OCI-LY7 (cell line): ENCODE measurements at regions not wholly inside any gene's neighbourhood (a gene's known extent, or its start where the extent isn't known, plus 50 kb on each side); places are given as distances from the start of the nearest gene placed in this dataset.
"Not testable (repeated sequence)": the region's sequence is repeated elsewhere in the genome, so short reads cannot be mapped to it uniquely, and the experiment has no call there.

Experiments used
- BruUV-seq: library from RNA; stranded (reverse); fragments of 400-500 nt; replicated peaks from 2 replicates; lab custom pipeline; 2021; lab: Mats Ljungman, UMichigan
- CTCF ChIA-PET: fragments of 300-600 bp; sonication (Branson Sonifier 250); formaldehyde crosslinking; loops from one replicate; lab custom pipeline; 2022; ENCODE audit warnings: antibody characterized with exemption; ENCODE audit not compliant: unreplicated experiment; lab: Charles Lee
- POLR2A ChIA-PET: fragments of 300-600 bp; sonication (Branson Sonifier 250); formaldehyde crosslinking; loops from one replicate; lab custom pipeline; 2022; ENCODE audit warnings: antibody characterized with exemption; lab: Charles Lee
- DNase-seq: peaks from one replicate; pipeline ENCODE4 v3.0.0-alpha.2; 2015; ENCODE audit warnings: low spot score
- H2AFZ ChIP-seq: fragments of 200-600 bp; sonication (generic), shearing (Covaris generic); 2 replicates; pipeline ENCODE4 v1.6.1; 2014; ENCODE audit warnings: mild to moderate bottlenecking, antibody characterized with exemption, low read length, moderate library complexity
- H3K27ac ChIP-seq: fragments of 200-600 bp; sonication (generic); 2 replicates; pipeline ENCODE4 v1.5.1; 2014; ENCODE audit warnings: mixed run types, low read depth, mild to moderate bottlenecking, moderate library complexity, low read length, inconsistent platforms; ENCODE audit not compliant: poor library complexity, severe bottlenecking
- H3K36me3 ChIP-seq: fragments of 200-600 bp; sonication (generic); 2 replicates; pipeline ENCODE4 v1.6.1; 2014; ENCODE audit warnings: mild to moderate bottlenecking, antibody characterized with exemption, low read length, moderate library complexity, mixed read lengths; ENCODE audit not compliant: insufficient read depth
- H3K4me1 ChIP-seq: fragments of 200-600 bp; sonication (generic); 2 replicates; pipeline ENCODE4 v1.5.1; 2014; ENCODE audit warnings: mild to moderate bottlenecking, low read length; ENCODE audit not compliant: insufficient read depth, poor library complexity, severe bottlenecking
- H3K4me2 ChIP-seq: fragments of 200-600 bp; sonication (generic); 2 replicates; pipeline ENCODE4 v1.6.1; 2014; ENCODE audit warnings: mild to moderate bottlenecking, low read length
- H3K4me3 ChIP-seq: fragments of 200-600 bp; sonication (generic); 2 replicates; pipeline ENCODE4 v1.5.1; 2014; ENCODE audit warnings: mild to moderate bottlenecking, low read depth, low read length; ENCODE audit not compliant: poor library complexity, severe bottlenecking
- H3K79me2 ChIP-seq: fragments of 200-600 bp; sonication (generic); 2 replicates; pipeline ENCODE4 v1.6.1; 2016; ENCODE audit warnings: low read depth, mild to moderate bottlenecking, low read length, moderate library complexity, mixed read lengths; ENCODE audit not compliant: insufficient read depth
- H3K9me2 ChIP-seq: fragments of 200-600 bp; sonication (generic); 2 replicates; pipeline ENCODE4 v1.6.1; 2016; ENCODE audit warnings: mild to moderate bottlenecking, low read length, mixed read lengths; ENCODE audit not compliant: insufficient read depth
- H3K9me3 ChIP-seq: fragments of 200-600 bp; sonication (generic); 2 replicates; pipeline ENCODE4 v1.6.1; 2014; ENCODE audit warnings: mild to moderate bottlenecking, mixed run types, low read length, mixed read lengths
- H4K20me1 ChIP-seq: fragments of 200-600 bp; sonication (generic); 2 replicates; pipeline ENCODE4 v1.6.1; 2014; ENCODE audit warnings: mild to moderate bottlenecking, antibody characterized with exemption, low read length, moderate library complexity, mixed read lengths; ENCODE audit not compliant: insufficient read depth
- EZH2phosphoT487 ChIP-seq: fragments of 200-600 bp; sonication (generic); IDR thresholded peaks from 2 replicates; pipeline ENCODE4 v1.6.1; 2018; ENCODE audit warnings: low read depth, borderline replicate concordance, mild to moderate bottlenecking, mixed run types, antibody characterized with exemption, low read length, moderate library complexity, mixed read lengths
- intact Hi-C: fragments of 100-400 bp; cut with micrococcal nuclease; formaldehyde crosslinking; loops from one replicate; pipeline ENCODE4 v1.10.0; 2022; ENCODE audit not compliant: unreplicated experiment
- TF ChIP-seq, protein P1 (sequence below): fragments of 200-600 bp; sonication (generic); conservative IDR thresholded peaks from 2 replicates; pipeline ENCODE4 v1.5.1; 2014; ENCODE audit warnings: mild to moderate bottlenecking, antibody characterized with exemption, low read length, moderate library complexity, mixed read lengths

DNA sequence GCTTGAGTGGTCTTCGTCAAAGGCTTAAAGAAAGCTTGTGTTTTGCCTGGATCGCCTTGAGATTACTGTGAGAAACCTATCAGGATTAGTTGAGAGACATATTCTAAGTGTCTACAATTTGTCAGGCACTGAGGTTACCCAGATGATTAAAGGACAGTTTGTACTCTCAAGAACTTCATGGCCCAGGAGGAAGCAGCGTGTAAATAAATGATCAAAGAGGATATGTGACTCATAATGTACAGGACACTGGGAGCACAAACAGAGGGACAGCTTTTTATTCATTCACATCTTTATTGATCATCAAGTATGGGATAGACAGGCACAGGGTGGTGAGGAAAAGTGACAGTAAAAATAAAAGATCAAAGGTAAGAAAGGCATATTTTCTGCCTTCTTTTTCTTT, 152.6 kb upstream of the FSHR start:
- H4K20me1 ChIP-seq: no peaks in the 10 kb centered on the region
- no peaks in the 10 kb centered on the region for H3K9me2 ChIP-seq
- intact Hi-C loops: no loop called here
- ChIA-PET POLR2A (no interaction called here), CTCF (no interaction called here)
- no peak for DNase-seq
- no peak for TF ChIP-seq EZH2phosphoT487
- TF ChIP-seq, protein P1, sequence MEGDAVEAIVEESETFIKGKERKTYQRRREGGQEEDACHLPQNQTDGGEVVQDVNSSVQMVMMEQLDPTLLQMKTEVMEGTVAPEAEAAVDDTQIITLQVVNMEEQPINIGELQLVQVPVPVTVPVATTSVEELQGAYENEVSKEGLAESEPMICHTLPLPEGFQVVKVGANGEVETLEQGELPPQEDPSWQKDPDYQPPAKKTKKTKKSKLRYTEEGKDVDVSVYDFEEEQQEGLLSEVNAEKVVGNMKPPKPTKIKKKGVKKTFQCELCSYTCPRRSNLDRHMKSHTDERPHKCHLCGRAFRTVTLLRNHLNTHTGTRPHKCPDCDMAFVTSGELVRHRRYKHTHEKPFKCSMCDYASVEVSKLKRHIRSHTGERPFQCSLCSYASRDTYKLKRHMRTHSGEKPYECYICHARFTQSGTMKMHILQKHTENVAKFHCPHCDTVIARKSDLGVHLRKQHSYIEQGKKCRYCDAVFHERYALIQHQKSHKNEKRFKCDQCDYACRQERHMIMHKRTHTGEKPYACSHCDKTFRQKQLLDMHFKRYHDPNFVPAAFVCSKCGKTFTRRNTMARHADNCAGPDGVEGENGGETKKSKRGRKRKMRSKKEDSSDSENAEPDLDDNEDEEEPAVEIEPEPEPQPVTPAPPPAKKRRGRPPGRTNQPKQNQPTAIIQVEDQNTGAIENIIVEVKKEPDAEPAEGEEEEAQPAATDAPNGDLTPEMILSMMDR: no peak
- no peak overlapping the region for H3K4me3 ChIP-seq
- no TSS peak for BruUV-seq
- no peaks in the 10 kb centered on the region for H3K9me3 ChIP-seq
- no peak overlapping the region for H3K4me2 ChIP-seq
- H3K79me2 ChIP-seq: no peaks in the 10 kb centered on the region
- no peaks in the 10 kb centered on the region for H3K4me1 ChIP-seq
- no peaks in the 10 kb centered on the region for H3K36me3 ChIP-seq
- no peak overlapping the region for H3K27ac ChIP-seq
- no peak overlapping the region for H2AFZ ChIP-seq

DNA sequence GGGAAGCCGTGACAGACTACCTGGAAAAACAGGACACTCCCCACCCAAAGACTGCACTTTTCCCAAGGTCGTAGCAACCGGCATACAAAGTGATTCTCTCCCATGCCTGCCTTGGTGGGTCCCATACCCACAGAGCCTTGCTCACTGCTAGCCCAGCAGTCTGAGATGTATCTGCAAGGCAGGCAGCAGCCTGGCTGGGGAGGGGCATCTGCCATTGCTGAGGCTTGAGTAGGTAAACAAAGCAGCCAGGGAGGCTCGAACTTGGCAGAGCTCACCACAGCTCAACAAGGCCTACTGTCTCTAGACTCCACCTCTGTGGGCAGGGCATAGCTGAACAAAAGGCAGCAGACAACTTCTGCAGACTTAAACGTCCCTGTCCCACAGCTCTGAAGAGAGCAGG, 144.4 kb upstream of the FSHR start:
- DNase-seq, H3K27ac ChIP-seq, intact Hi-C loops, H3K9me3 ChIP-seq, H2AFZ ChIP-seq, BruUV-seq, H4K20me1 ChIP-seq, POLR2A ChIA-PET, H3K4me3 ChIP-seq, H3K4me1 ChIP-seq, H3K9me2 ChIP-seq, CTCF ChIA-PET, H3K36me3 ChIP-seq, H3K79me2 ChIP-seq, H3K4me2 ChIP-seq: not testable (repeated sequence)

DNA sequence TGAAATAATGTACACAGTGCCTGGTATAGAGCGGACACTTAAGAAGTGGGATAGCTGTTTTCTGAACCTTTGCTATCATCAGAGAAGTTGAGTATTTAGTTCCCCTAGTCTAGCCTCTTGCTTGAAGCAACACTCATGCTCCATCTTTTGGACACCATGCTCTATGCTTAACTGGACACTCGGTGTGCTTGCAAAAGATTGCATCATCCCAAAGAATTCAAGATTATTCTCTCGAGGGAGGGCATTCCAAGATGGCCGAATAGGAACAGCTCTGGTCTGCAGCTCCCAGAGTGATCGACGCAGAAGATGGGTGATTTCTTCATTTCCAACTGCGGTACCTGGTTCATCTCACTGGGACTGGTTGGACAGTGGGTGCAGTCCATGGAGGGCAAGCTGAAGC, 143.9 kb upstream of the FSHR start:
- Histone ChIP-seq H3K4me1 (no peaks in the 10 kb centered on the region), H3K4me2 (no peak overlapping the region), H3K4me3 (no peak overlapping the region), H3K79me2 (no peaks in the 10 kb centered on the region), H3K27ac (no peak overlapping the region), H4K20me1 (no peaks in the 10 kb centered on the region), H3K9me2 (no peaks in the 10 kb centered on the region), H3K36me3 (no peaks in the 10 kb centered on the region), H3K9me3 (no peaks in the 10 kb centered on the region), H2AFZ (no peak overlapping the region)
- TF ChIP-seq, protein P1: no peak
- no peak for TF ChIP-seq EZH2phosphoT487
- intact Hi-C loops: no loop called here
- CTCF ChIA-PET: no interaction called here
- no peak for DNase-seq
- POLR2A ChIA-PET: no interaction called here
- BruUV-seq: no TSS peak
